Right ventricle myocardium inferior (tissue), 1 donor: ENCODE measurements at regions not wholly inside any gene's neighbourhood (a gene's known extent, or its start where the extent isn't known, plus 50 kb on each side); places are given as distances from the start of the nearest gene placed in this dataset.

ENCODE experiments used
- ATAC-seq: fragments of 200-7000 bp; cut with Tn5 transposase; one replicate; pipeline ENCODE4 v1.9.1; 2020; ENCODE audit warnings: mild to moderate bottlenecking, moderate library complexity
- DNase-seq: peaks from one replicate; pipeline ENCODE4 v3.0.0; 2021; ENCODE audit errors: missing footprints
- intact Hi-C: fragments of 100-400 bp; cut with DNase I; formaldehyde crosslinking; loops from one replicate; pipeline ENCODE4 v1.11.0; 2022
- donor health status: DM: no; HTN: yes; CAD: no; lungs with severe emphysema.

- no peak for ATAC-seq
- DNase-seq = no peak
- intact Hi-C loops = no loop called here
Measured at GRCh38 chr11:22510010-22510409, 115.6 kb downstream of the FANCF start.

- intact Hi-C loops = no loop called here
- no peak for DNase-seq
- no peak for ATAC-seq
Measured at GRCh38 chr11:22508665-22509064, 117.0 kb downstream of the FANCF start.

GRCh38 chr11:22497474-22497873, 128.1 kb downstream of the FANCF start:
- DNase-seq (no peak), ATAC-seq (no peak)
- intact Hi-C loops = no loop called here

- intact Hi-C loops = no loop called here
- DNase-seq (no peak), ATAC-seq (no peak)
Measured at GRCh38 chr11:22491555-22492225, 133.9 kb downstream of the FANCF start.

- DNase-seq = no peak
- ATAC-seq = no peak
- intact Hi-C loops = no loop called here
Measured at GRCh38 chr11:22479971-22480720, 142.0 kb downstream of the SLC17A6 start.

- ATAC-seq (no peak), DNase-seq (no peak)
- intact Hi-C loops = no loop called here
Measured at GRCh38 chr11:22479208-22479607, 141.0 kb downstream of the SLC17A6 start.

- intact Hi-C loops = no loop called here
- ATAC-seq = no peak
Measured at GRCh38 chr11:22478169-22478568, 140.0 kb downstream of the SLC17A6 start.

GRCh38 chr11:22477312-22477711, 139.1 kb downstream of the SLC17A6 start:
- intact Hi-C loops = no loop called here
- ATAC-seq = no peak

More at GRCh38 chr11:22478169-22478568, 140.0 kb downstream of the SLC17A6 start:
- DNase-seq = no peak

GRCh38 chr11:22476589-22476988, 138.4 kb downstream of the SLC17A6 start:
- no peak for ATAC-seq
- intact Hi-C loops = no loop called here
- no peak for DNase-seq

More at GRCh38 chr11:22477312-22477711, 139.1 kb downstream of the SLC17A6 start:
- no peak for DNase-seq

- intact Hi-C loops = no loop called here
- DNase-seq = no peak
Measured at GRCh38 chr11:22474616-22475015, 136.4 kb downstream of the SLC17A6 start.

GRCh38 chr11:22473586-22473985, 135.4 kb downstream of the SLC17A6 start:
- DNase-seq (no peak), ATAC-seq (no peak)
- intact Hi-C loops = no loop called here

More at GRCh38 chr11:22474616-22475015, 136.4 kb downstream of the SLC17A6 start:
- no peak for ATAC-seq

GRCh38 chr11:22472306-22472705, 134.1 kb downstream of the SLC17A6 start:
- DNase-seq (no peak), ATAC-seq (no peak)
- intact Hi-C loops = no loop called here

GRCh38 chr11:22471385-22471784, 133.2 kb downstream of the SLC17A6 start:
- ATAC-seq = no peak
- no peak for DNase-seq
- intact Hi-C loops = no loop called here

GRCh38 chr11:22467741-22468140, 129.6 kb downstream of the SLC17A6 start:
- no peak for ATAC-seq
- intact Hi-C loops = no loop called here
- no peak for DNase-seq

GRCh38 chr11:22467248-22467647, 129.1 kb downstream of the SLC17A6 start:
- intact Hi-C loops = no loop called here
- no peak for DNase-seq
- ATAC-seq = no peak

GRCh38 chr11:22466809-22467208, 128.6 kb downstream of the SLC17A6 start:
- no peak for DNase-seq
- ATAC-seq = no peak
- intact Hi-C loops = no loop called here

GRCh38 chr11:22466351-22466750, 128.2 kb downstream of the SLC17A6 start:
- DNase-seq = no peak
- intact Hi-C loops = no loop called here
- ATAC-seq = no peak

GRCh38 chr11:22465620-22466019, 127.4 kb downstream of the SLC17A6 start:
- no peak for DNase-seq
- ATAC-seq = no peak
- intact Hi-C loops = no loop called here

GRCh38 chr11:22461626-22462025, 123.4 kb downstream of the SLC17A6 start:
- DNase-seq = no peak
- intact Hi-C loops = no loop called here
- ATAC-seq = no peak

GRCh38 chr11:22460181-22460580, 122.0 kb downstream of the SLC17A6 start:
- DNase-seq (no peak), ATAC-seq (no peak)
- intact Hi-C loops = no loop called here
